ENCODE measurements at regions not wholly inside any gene's neighbourhood (a gene's known extent, or its start where the extent isn't known, plus 50 kb on each side); places are given as distances from the start of the nearest gene placed in this dataset.

- no peak for TF ChIP-seq ZNF512 (CRISPR knock-in tag; IDR thresholded peaks at IDR 0.05)
- TF ChIP-seq TEF (CRISPR knock-in tag; IDR thresholded peaks at IDR 0.05) = peak; percentile 70; the same call in 1 of the 2 replicates
- TF ChIP-seq ZNF569 (CRISPR knock-in tag; IDR thresholded peaks at IDR 0.05; ENCODE audit: borderline replicate concordance) = peak; percentile 98
- TF ChIP-seq AHR (CRISPR knock-in tag; IDR thresholded peaks at IDR 0.05) = peak; percentile 74; the same call in 1 of the 2 replicates
- TF ChIP-seq ZNF407 (CRISPR knock-in tag; IDR thresholded peaks at IDR 0.05; ENCODE audit: not compliant biosample characterization) = no peak
- peak; percentile 70 for TF ChIP-seq TFAP4 (IDR thresholded peaks at IDR 0.05; ENCODE audit: borderline replicate concordance, low read depth)
- TF ChIP-seq RERE (CRISPR knock-in tag; IDR thresholded peaks at IDR 0.05; ENCODE audit: low read depth) = peak; percentile 100
- no peak for TF ChIP-seq RBM22 (optimal IDR thresholded peaks at IDR 0.05; ENCODE audit: low read length)
- TF ChIP-seq ZFP41 (CRISPR knock-in tag; IDR thresholded peaks at IDR 0.05; ENCODE audit: borderline replicate concordance) = no peak
Observed at GRCh38 chr2:48221846-48222516, 92.5 kb upstream of the FOXN2 start (continued).
